ENCODE measurements at regions not wholly inside any gene's neighbourhood (a gene's known extent, or its start where the extent isn't known, plus 50 kb on each side); places are given as distances from the start of the nearest gene placed in this dataset.

- no peak for TF ChIP-seq TAF1 (IDR thresholded peaks at IDR 0.05; ENCODE audit: borderline replicate concordance, low read depth, low read length)
- TF ChIP-seq RCOR1 (IDR thresholded peaks at IDR 0.05; ENCODE audit: low read length) = no peak
- no peak for TF ChIP-seq USF2 (IDR thresholded peaks at IDR 0.05; ENCODE audit: borderline replicate concordance, low read depth, low read length)
- no peak for TF ChIP-seq RFX5 (IDR thresholded peaks at IDR 0.05; ENCODE audit: low read length)
- no peak for TF ChIP-seq CTCF (IDR thresholded peaks at IDR 0.05)
- TF ChIP-seq RAD21 (IDR thresholded peaks at IDR 0.05; ENCODE audit: low read length) = no peak
- no peak for TF ChIP-seq FOXJ3 (CRISPR knock-in tag; IDR thresholded peaks at IDR 0.05)
Measured at GRCh38 chr6:14521141-14521540, 403.6 kb downstream of the CD83 start.

Data from SK-N-SH (cell line).